DND-41 (cell line): ENCODE measurements at regions not wholly inside any gene's neighbourhood (a gene's known extent, or its start where the extent isn't known, plus 50 kb on each side); places are given as distances from the start of the nearest gene placed in this dataset.

Source experiments
- EZH2 ChIP-seq: IDR thresholded peaks from 3 replicates; pipeline ENCODE4 v1.6.1; 2012; ENCODE audit warnings: borderline replicate concordance, low read depth, mild to moderate bottlenecking, moderate library complexity, low read length, inconsistent platforms; ENCODE audit not compliant: severe bottlenecking
- TF ChIP-seq, protein P1 (sequence below): IDR thresholded peaks from 2 replicates; pipeline ENCODE4 v1.5.1; 2012; ENCODE audit warnings: borderline replicate concordance, low read length, moderate library complexity, mild to moderate bottlenecking; ENCODE audit not compliant: poor library complexity, severe bottlenecking; ENCODE audit errors: extremely low read depth

DNA sequence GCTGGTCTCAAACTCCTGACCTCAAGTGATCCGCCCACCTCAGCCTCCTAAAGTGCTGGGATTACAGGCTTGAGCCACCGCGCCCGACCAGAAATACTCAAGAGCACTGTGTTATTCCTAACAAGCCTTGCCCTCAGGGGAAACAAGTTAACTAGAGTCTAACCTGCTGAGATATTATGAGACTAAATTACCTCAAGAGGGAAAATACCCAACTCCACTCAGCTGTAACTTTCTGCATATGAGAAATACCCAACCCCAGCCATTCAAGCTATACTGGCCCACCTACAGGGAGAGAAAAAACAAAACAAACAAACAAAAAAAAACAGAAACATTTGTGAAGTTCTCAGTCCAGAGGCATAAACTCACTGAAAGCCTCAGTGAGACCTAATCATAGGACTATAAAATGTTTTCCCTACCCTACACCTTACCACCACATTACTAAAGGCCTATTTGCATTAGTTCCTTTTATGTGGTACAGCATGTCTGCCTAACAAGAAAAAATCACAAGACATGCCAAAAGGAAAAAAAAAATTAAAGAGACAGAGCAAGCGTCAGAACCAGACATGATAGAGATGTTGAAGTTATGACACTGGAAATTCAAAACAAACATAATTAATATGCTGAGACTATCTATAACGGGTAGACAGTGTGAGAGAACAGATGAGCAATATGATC, 876.0 kb downstream of the FSTL5 start:
- TF ChIP-seq, protein P1, sequence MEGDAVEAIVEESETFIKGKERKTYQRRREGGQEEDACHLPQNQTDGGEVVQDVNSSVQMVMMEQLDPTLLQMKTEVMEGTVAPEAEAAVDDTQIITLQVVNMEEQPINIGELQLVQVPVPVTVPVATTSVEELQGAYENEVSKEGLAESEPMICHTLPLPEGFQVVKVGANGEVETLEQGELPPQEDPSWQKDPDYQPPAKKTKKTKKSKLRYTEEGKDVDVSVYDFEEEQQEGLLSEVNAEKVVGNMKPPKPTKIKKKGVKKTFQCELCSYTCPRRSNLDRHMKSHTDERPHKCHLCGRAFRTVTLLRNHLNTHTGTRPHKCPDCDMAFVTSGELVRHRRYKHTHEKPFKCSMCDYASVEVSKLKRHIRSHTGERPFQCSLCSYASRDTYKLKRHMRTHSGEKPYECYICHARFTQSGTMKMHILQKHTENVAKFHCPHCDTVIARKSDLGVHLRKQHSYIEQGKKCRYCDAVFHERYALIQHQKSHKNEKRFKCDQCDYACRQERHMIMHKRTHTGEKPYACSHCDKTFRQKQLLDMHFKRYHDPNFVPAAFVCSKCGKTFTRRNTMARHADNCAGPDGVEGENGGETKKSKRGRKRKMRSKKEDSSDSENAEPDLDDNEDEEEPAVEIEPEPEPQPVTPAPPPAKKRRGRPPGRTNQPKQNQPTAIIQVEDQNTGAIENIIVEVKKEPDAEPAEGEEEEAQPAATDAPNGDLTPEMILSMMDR = no peak
- TF ChIP-seq EZH2 = no peak
